SU-DHL-6 (cell line): ENCODE measurements at regions not wholly inside any gene's neighbourhood (a gene's known extent, or its start where the extent isn't known, plus 50 kb on each side); places are given as distances from the start of the nearest gene placed in this dataset.

ENCODE experiments used
- EZH2phosphoT487 ChIP-seq: fragments of 200-600 bp; sonication (generic), shearing (Covaris generic); conservative IDR thresholded peaks from 2 replicates; pipeline ENCODE4 v1.6.1; 2018; ENCODE audit warnings: mild to moderate bottlenecking, antibody characterized with exemption, low read length, moderate library complexity, mixed read lengths
- TF ChIP-seq, protein P1 (sequence below): fragments of 200-600 bp; sonication (generic); IDR thresholded peaks from one replicate; pipeline ENCODE4 v1.5.1; 2017; ENCODE audit warnings: antibody characterized with exemption, mild to moderate bottlenecking, low read length, moderate library complexity; ENCODE audit not compliant: insufficient read depth, poor library complexity, severe bottlenecking

GRCh38 chr12:78695749-78696148, 168.8 kb upstream of the SYT1 start:
- TF ChIP-seq, protein P1, sequence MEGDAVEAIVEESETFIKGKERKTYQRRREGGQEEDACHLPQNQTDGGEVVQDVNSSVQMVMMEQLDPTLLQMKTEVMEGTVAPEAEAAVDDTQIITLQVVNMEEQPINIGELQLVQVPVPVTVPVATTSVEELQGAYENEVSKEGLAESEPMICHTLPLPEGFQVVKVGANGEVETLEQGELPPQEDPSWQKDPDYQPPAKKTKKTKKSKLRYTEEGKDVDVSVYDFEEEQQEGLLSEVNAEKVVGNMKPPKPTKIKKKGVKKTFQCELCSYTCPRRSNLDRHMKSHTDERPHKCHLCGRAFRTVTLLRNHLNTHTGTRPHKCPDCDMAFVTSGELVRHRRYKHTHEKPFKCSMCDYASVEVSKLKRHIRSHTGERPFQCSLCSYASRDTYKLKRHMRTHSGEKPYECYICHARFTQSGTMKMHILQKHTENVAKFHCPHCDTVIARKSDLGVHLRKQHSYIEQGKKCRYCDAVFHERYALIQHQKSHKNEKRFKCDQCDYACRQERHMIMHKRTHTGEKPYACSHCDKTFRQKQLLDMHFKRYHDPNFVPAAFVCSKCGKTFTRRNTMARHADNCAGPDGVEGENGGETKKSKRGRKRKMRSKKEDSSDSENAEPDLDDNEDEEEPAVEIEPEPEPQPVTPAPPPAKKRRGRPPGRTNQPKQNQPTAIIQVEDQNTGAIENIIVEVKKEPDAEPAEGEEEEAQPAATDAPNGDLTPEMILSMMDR: no peak
- TF ChIP-seq EZH2phosphoT487: no peak
